OCI-LY3 (cell line): ENCODE measurements at regions not wholly inside any gene's neighbourhood (a gene's known extent, or its start where the extent isn't known, plus 50 kb on each side); places are given as distances from the start of the nearest gene placed in this dataset.

ENCODE experiments used
- H2AFZ ChIP-seq: fragments of 200-600, 300-600 bp; shearing (Covaris generic); 2 replicates; pipeline ENCODE4 v1.6.0; 2014; ENCODE audit warnings: antibody characterized with exemption, low read depth, low read length
- H3K27ac ChIP-seq: fragments of 200-600, 300-600 bp; sonication (generic); 2 replicates; pipeline ENCODE4 v1.5.1; 2014; ENCODE audit warnings: mild to moderate bottlenecking, low read length, moderate library complexity, mixed read lengths
- H3K27me3 ChIP-seq: fragments of 200-600, 300-600 bp; sonication (generic); 2 replicates; pipeline ENCODE4 v1.6.1; 2014; ENCODE audit warnings: low read depth, low read length, mixed read lengths
- H3K36me3 ChIP-seq: fragments of 200-600, 300-600 bp; sonication (generic); replicated peaks from 2 replicates; pipeline ENCODE3; 2014; ENCODE audit warnings: low read depth, low read length, mixed read lengths
- H3K4me1 ChIP-seq: fragments of 300-600, 200-600 bp; sonication (generic); 2 replicates; pipeline ENCODE4 v1.6.1; 2014; ENCODE audit warnings: low read length, mixed read lengths
- H3K4me2 ChIP-seq: fragments of 200-600, 300-600 bp; sonication (generic); 2 replicates; pipeline ENCODE4 v1.6.1; 2014; ENCODE audit warnings: low read length, mixed read lengths
- H3K4me3 ChIP-seq: fragments of 300-600, 200-600 bp; sonication (generic); 2 replicates; pipeline ENCODE4 v1.5.1; 2014; ENCODE audit warnings: antibody characterized with exemption, mild to moderate bottlenecking, low read length, moderate library complexity
- H3K79me2 ChIP-seq: fragments of 300-600, 200-600 bp; shearing (Covaris generic); 2 replicates; pipeline ENCODE4 v1.6.1; 2014; ENCODE audit warnings: mild to moderate bottlenecking, low read length, mixed read lengths
- H3K9ac ChIP-seq: fragments of 300-600, 200-600 bp; shearing (Covaris generic); 2 replicates; pipeline ENCODE4 v1.6.0; 2014; ENCODE audit warnings: mild to moderate bottlenecking, low read length, moderate library complexity
- H3K9me3 ChIP-seq: fragments of 200-600, 300-600 bp; shearing (Covaris generic); 2 replicates; pipeline ENCODE4 v1.6.1; 2014; ENCODE audit warnings: low read length, mixed read lengths; ENCODE audit not compliant: insufficient read depth
- H4K20me1 ChIP-seq: fragments of 200-600, 300-600 bp; sonication (generic); 2 replicates; pipeline ENCODE4 v1.6.1; 2016; ENCODE audit warnings: low read length, mixed read lengths; ENCODE audit not compliant: insufficient read depth
- EZH2phosphoT487 ChIP-seq: fragments of 200-600 bp; shearing (Covaris generic); IDR thresholded peaks from 2 replicates; pipeline ENCODE4 v1.6.1; 2018; ENCODE audit warnings: antibody characterized with exemption, mixed run types, low read depth
- TF ChIP-seq, protein P1 (sequence below): fragments of 200-600, 300-600 bp; sonication (generic); IDR thresholded peaks from 2 replicates; pipeline ENCODE4 v1.5.1; 2014; ENCODE audit warnings: antibody characterized with exemption, low read length, low read depth

DNA sequence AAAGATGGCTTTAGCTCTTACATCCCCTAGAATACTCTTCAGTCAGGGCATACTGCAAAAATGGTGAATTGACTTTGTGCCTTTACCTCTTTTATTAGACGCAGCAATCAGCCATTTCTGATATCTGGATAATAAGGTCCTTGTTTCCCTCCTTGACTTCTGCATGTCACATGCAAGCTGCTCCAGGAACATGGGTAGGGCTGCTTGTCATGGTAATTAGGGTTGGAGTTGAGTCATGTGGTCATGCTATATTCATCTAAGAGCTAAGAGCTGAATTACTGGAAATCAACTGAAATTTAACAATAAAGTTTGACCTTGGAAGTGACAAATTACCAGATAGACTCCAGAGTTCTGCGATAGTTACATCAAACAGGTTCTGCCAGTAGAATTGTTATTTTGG is 122.2 kb downstream of the DDX3Y start:
- Histone ChIP-seq H4K20me1 (no peaks in the 10 kb centered on the region), H3K79me2 (no peaks in the 10 kb centered on the region), H3K36me3 (no peaks in the 10 kb centered on the region), H3K27ac (no peak overlapping the region), H3K9ac (no peak overlapping the region), H3K4me2 (no peak overlapping the region), H2AFZ (no peak overlapping the region), H3K4me3 (no peak overlapping the region), H3K9me3 (no peaks in the 10 kb centered on the region), H3K4me1 (peaks cover 11% of the 10 kb centered on the region), H3K27me3 (no peaks in the 10 kb centered on the region)
- no peak for TF ChIP-seq EZH2phosphoT487
- TF ChIP-seq, protein P1, sequence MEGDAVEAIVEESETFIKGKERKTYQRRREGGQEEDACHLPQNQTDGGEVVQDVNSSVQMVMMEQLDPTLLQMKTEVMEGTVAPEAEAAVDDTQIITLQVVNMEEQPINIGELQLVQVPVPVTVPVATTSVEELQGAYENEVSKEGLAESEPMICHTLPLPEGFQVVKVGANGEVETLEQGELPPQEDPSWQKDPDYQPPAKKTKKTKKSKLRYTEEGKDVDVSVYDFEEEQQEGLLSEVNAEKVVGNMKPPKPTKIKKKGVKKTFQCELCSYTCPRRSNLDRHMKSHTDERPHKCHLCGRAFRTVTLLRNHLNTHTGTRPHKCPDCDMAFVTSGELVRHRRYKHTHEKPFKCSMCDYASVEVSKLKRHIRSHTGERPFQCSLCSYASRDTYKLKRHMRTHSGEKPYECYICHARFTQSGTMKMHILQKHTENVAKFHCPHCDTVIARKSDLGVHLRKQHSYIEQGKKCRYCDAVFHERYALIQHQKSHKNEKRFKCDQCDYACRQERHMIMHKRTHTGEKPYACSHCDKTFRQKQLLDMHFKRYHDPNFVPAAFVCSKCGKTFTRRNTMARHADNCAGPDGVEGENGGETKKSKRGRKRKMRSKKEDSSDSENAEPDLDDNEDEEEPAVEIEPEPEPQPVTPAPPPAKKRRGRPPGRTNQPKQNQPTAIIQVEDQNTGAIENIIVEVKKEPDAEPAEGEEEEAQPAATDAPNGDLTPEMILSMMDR = no peak

DNA sequence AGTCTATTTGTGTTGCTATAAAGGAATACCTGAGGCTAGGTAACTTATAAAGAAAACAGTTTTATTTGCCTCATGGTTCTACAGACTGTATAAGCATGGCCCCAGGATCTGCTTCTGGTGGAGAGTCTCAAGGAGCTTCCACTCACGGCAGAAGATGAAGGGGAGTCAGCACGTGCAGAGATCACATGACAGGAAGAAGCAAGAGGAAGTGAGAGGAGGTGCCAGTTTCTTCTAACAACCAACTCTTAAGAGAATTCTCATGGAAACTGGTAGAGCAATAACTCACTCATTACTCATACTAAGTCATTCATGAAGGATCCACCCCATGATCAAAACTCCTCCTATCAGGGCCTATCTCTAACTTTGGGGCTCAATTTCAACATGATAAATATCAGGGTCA is 135.6 kb downstream of the DDX3Y start:
- H3K9ac ChIP-seq = no peak overlapping the region
- no peak overlapping the region for H3K4me2 ChIP-seq
- no peaks in the 10 kb centered on the region for H3K27me3 ChIP-seq
- H3K27ac ChIP-seq = no peak overlapping the region
- TF ChIP-seq EZH2phosphoT487 = no peak
- TF ChIP-seq, protein P1 = no peak
- no peaks in the 10 kb centered on the region for H3K79me2 ChIP-seq
- peaks cover 11% of the 10 kb centered on the region for H3K4me1 ChIP-seq
- 0 out of 2 replicates have a peak, but pooled peaks cover 4% of the 10 kb centered on the region for H3K9me3 ChIP-seq
- peaks cover 4% of the 10 kb centered on the region for H3K36me3 ChIP-seq
- no peaks in the 10 kb centered on the region for H4K20me1 ChIP-seq
- H3K4me3 ChIP-seq = no peak overlapping the region
- no peak overlapping the region for H2AFZ ChIP-seq

DNA sequence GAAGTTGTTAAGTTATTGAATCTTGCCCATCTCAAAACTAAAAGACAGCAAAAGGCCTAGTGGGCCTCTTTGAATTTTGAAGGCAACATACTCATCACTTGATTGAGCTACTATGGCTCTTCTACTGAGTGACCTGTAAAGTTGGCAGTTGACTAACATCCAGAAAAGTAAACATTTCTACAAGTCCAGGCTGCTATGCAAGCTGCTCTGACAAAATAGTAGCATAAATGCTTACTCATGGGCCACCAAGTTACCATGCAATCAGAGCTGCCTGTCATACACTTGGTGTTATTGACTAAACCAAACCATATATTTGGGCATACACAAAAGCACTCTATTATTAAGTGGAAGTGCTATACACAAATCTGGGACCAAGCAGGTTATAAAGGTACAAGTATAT is 148.8 kb downstream of the DDX3Y start:
- no peaks in the 10 kb centered on the region for H3K9me3 ChIP-seq
- H3K4me2 ChIP-seq = no peak overlapping the region
- no peak overlapping the region for H3K4me3 ChIP-seq
- H4K20me1 ChIP-seq = no peaks in the 10 kb centered on the region
- no peaks in the 10 kb centered on the region for H3K79me2 ChIP-seq
- no peaks in the 10 kb centered on the region for H3K36me3 ChIP-seq
- H2AFZ ChIP-seq = no peak overlapping the region
- no peak overlapping the region for H3K9ac ChIP-seq
- H3K27me3 ChIP-seq = no peaks in the 10 kb centered on the region
- TF ChIP-seq EZH2phosphoT487 = no peak
- TF ChIP-seq, protein P1 = no peak
- H3K27ac ChIP-seq = no peak overlapping the region
- no peaks in the 10 kb centered on the region for H3K4me1 ChIP-seq

DNA sequence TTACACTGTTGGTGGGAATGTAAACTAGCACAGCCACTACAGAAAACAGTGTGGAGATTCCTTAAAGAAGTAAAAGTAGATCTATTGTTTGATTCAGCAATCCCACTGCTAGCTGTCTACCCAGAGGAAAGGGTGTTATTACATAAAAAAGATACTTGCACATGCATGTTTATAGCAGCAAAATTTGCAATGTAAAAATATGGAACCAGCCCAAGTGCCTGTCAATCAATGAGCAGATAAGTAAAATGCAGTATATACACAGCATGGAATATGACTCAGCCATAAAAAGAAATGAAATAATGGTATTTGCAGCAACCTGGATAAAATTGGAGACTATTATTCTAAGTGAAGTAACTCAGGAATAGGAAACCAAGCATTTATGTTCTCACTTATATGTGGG is 161.7 kb downstream of the DDX3Y start:
- Histone ChIP-seq H3K36me3 (no peaks in the 10 kb centered on the region), H3K4me3 (no peak overlapping the region), H3K27ac (no peak overlapping the region), H3K9me3 (no peaks in the 10 kb centered on the region), H4K20me1 (no peaks in the 10 kb centered on the region), H2AFZ (no peak overlapping the region), H3K4me2 (no peak overlapping the region), H3K27me3 (no peaks in the 10 kb centered on the region), H3K9ac (no peak overlapping the region), H3K4me1 (no peaks in the 10 kb centered on the region), H3K79me2 (no peaks in the 10 kb centered on the region)
- no peak for TF ChIP-seq EZH2phosphoT487
- TF ChIP-seq, protein P1 = no peak
